Body of pancreas (tissue), 4 donors: ENCODE measurements at regions not wholly inside any gene's neighbourhood (a gene's known extent, or its start where the extent isn't known, plus 50 kb on each side); places are given as distances from the start of the nearest gene placed in this dataset.
A peak's percentile ranks its signal among the peaks of the same experiment; 100 is the strongest.

Experiments used
- ATAC-seq: fragments of 150-250 bp; one replicate; pipeline ENCODE4 v1.9.1; 2016
- DNase-seq, 4 donors: peaks; one replicate each; pipeline ENCODE4 v3.0.0-alpha.2; 2019
- H3K27ac ChIP-seq, 4 donors: fragments of 200-600 bp; sonication (generic); 1 replicate in 3 of 4; 2 replicates in 1 of 4; pipeline versions ENCODE4 v1.5.1 to v1.6.1; 2016 to 2019; ENCODE audit warnings: mild to moderate bottlenecking in 1 of 4, mixed read lengths in 1 of 4, moderate library complexity in 1 of 4
- H3K27me3 ChIP-seq, 2 donors: fragments of 200-600 bp; sonication (generic); one replicate each; pipeline ENCODE4 v1.6.0; 2016; ENCODE audit warnings: mild to moderate bottlenecking in 1 of 2
- H3K36me3 ChIP-seq, 2 donors: fragments of 200-600 bp; sonication (generic); replicated peaks in 1 of 2; 2 replicates each; pipeline ENCODE4 v1.5.1; 2016; ENCODE audit warnings: low read depth in 2 of 2; ENCODE audit not compliant: insufficient read depth in 1 of 2
- H3K4me1 ChIP-seq: fragments of 200-600 bp; sonication (generic); one replicate; pipeline ENCODE4 v1.6.0; 2016
- H3K4me3 ChIP-seq, 2 donors: fragments of 200-600 bp; sonication (generic); 1 replicate in 1 of 2; 2 replicates in 1 of 2; pipeline ENCODE4 v1.5.1; 2016 to 2019
- H3K9me3 ChIP-seq, 3 donors: fragments of 200-600 bp; sonication (generic); 1 replicate in 2 of 3; 2 replicates in 1 of 3; pipeline ENCODE4 v1.5.1; 2016
- CTCF ChIP-seq, 7 experiments: fragments of 450-650 bp in 4 of 7; fragments of 200-600 bp in 3 of 7; sonication (generic) in 3 of 7; IDR thresholded peaks; one replicate each; pipeline ENCODE4 v1.5.1; 2016 to 2019; ENCODE audit warnings: antibody characterized with exemption in 7 of 7
- POLR2A ChIP-seq, 3 donors: fragments of 450-650 bp; IDR thresholded peaks; one replicate each; pipeline ENCODE4 v1.6.1; 2016; ENCODE audit warnings: antibody characterized with exemption in 3 of 3, mild to moderate bottlenecking in 2 of 3
- WGBS, 2 donors: methylation state at CpG; one replicate each; pipeline ENCODE4 v1.1.5; 2017; 5-methylcytosine and 5-hydroxymethylcytosine counted together
- intact Hi-C: fragments of 100-400 bp; cut with DNase I; formaldehyde crosslinking; loops from one replicate; pipeline ENCODE4 v1.15.1; 2023

GRCh38 chr20:50277460-50278376 is 87.1 kb downstream of the CEBPB start:
- peak overlapping the region in 3 of 4 donors; percentile 57 to 82 (median 77) for H3K27ac ChIP-seq
- DNase-seq (no peak), ATAC-seq (no peak)
- H3K36me3 ChIP-seq: no peaks in the 10 kb centered on the region
- no peak overlapping the region for H3K4me3 ChIP-seq
- no peaks in the 10 kb centered on the region for H3K9me3 ChIP-seq
- no peaks in the 10 kb centered on the region for H3K27me3 ChIP-seq
- intact Hi-C loops: no loop called here
- TF ChIP-seq CTCF (IDR thresholded peaks at IDR 0.05): no peak
- no peak for TF ChIP-seq POLR2A (IDR thresholded peaks at IDR 0.05)
- H3K4me1 ChIP-seq: peaks cover 19% of the 10 kb centered on the region
- WGBS, 2 donors: 87 to 88% methylated on average over 12 to 16 of the region's 16 CpGs

- peaks cover 21% of the 10 kb centered on the region for H3K4me1 ChIP-seq
- 85 to 89% methylated on average over 5 of the region's 5 CpGs for WGBS, 2 donors
- DNase-seq (no peak), ATAC-seq (no peak)
- no peak for TF ChIP-seq CTCF (IDR thresholded peaks at IDR 0.05)
- no peak for TF ChIP-seq POLR2A (IDR thresholded peaks at IDR 0.05)
- H3K9me3 ChIP-seq: no peaks in the 10 kb centered on the region
- no peak overlapping the region for H3K4me3 ChIP-seq
- H3K27me3 ChIP-seq: no peaks in the 10 kb centered on the region
- intact Hi-C loops: no loop called here
- H3K36me3 ChIP-seq: no peaks in the 10 kb centered on the region
- H3K27ac ChIP-seq: peak overlapping the region; percentile 27 to 82 (median 67)
Measured at GRCh38 chr20:50278377-50278683, 87.7 kb downstream of the CEBPB start.

- Histone ChIP-seq H3K27me3 (no peaks in the 10 kb centered on the region), H3K9me3 (no peaks in the 10 kb centered on the region), H3K36me3 (no peaks in the 10 kb centered on the region), H3K27ac (peak overlapping the region; percentile 27 to 82 (median 67)), H3K4me3 (no peak overlapping the region), H3K4me1 (peaks cover 27% of the 10 kb centered on the region)
- intact Hi-C loops: no loop called here
- TF ChIP-seq POLR2A (IDR thresholded peaks at IDR 0.05) (peak in 1 of 3 donors; percentile 20), CTCF (IDR thresholded peaks at IDR 0.05) (peak in 6 of 7 experiments; percentile 24 to 72 (median 68))
- ATAC-seq (peak; percentile 84), DNase-seq (peak; percentile 86 to 89 (median 88))
- 38 to 42% methylated on average over 13 to 17 of the region's 17 CpGs for WGBS, 2 donors
Measured at GRCh38 chr20:50278684-50279531, 88.3 kb downstream of the CEBPB start.

DNA sequence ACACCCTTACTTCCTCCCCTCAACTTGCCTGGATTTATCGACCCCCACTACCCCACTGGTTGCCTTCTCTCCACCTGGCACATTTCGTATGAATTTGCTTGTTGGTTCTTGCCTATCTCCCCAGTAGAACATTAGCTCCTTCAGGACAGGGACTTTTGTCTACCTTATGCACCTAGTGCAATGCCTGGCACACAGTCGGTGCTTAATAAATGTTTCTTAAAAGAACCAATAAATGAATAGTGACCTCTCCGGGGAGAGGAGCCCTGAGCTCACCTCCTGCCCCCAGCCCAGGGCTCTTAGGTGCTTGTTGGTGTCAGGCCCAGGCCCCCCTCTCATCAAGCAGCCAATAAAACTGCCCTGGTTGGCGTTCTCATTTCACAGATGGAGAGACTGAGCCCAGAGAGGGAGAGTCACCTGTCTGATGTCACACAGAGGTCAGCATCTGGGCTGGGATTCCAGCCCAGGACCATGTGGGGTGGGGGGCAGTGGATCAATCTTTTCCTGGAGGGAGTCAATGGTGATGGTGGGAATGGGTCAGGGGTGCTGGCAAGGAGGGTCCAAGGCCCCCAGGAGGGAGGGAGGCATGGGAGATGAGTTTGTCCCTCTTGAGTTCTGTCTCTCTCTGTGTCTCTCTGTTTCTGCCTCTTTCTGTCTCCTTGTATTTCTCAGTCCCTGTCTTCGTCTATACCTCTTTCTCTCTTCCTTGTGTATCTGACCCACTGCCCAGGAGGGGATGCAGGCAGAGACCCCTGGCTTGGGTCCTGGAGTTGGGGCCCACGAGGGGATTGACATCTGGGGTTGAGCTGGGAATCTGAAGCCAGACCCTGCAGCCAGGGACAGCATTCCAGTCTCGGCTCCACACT is 89.6 kb downstream of the CEBPB start:
- H3K27me3 ChIP-seq: no peaks in the 10 kb centered on the region
- H3K27ac ChIP-seq: no peak overlapping the region
- DNase-seq: no peak
- H3K4me3 ChIP-seq: no peak overlapping the region
- ATAC-seq: no peak
- WGBS, 2 donors: 77 to 79% methylated on average over 8 of the region's 8 CpGs
- no peaks in the 10 kb centered on the region for H3K9me3 ChIP-seq
- intact Hi-C loops: no loop called here
- H3K4me1 ChIP-seq: peaks cover 32% of the 10 kb centered on the region
- TF ChIP-seq CTCF (IDR thresholded peaks at IDR 0.05) (no peak), POLR2A (IDR thresholded peaks at IDR 0.05) (no peak)
- H3K36me3 ChIP-seq: no peaks in the 10 kb centered on the region
